ENCODE measurements at regions not wholly inside any gene's neighbourhood (a gene's known extent, or its start where the extent isn't known, plus 50 kb on each side); places are given as distances from the start of the nearest gene placed in this dataset.

- TF ChIP-seq CTCF (IDR thresholded peaks at IDR 0.05): no peak
- TF ChIP-seq POLR2A (IDR thresholded peaks at IDR 0.05): no peak
These were observed 331.3 kb downstream of the NSG2 start for GRCh38 chr5:174376726-174377373.
